HepG2 (cell line): ENCODE measurements at regions not wholly inside any gene's neighbourhood (a gene's known extent, or its start where the extent isn't known, plus 50 kb on each side); places are given as distances from the start of the nearest gene placed in this dataset.

Source experiments
- ATAC-seq: fragments of 200-7000 bp; cut with Tn5 transposase; 3 replicates; pipeline ENCODE4 v1.9.1; 2020; ENCODE audit warnings: mild to moderate bottlenecking, moderate library complexity
- BruUV-seq: library from RNA; stranded (reverse); fragments of 400-500 nt; replicated peaks from 2 replicates; lab custom pipeline; 2021; lab: Mats Ljungman, UMichigan
- CTCF ChIA-PET: fragments of 300-600 bp; formaldehyde crosslinking; extraction: SDS; loops from one replicate; lab custom pipeline; 2021; ENCODE audit warnings: low total read pairs, inconsistent platforms, low intra/inter-chr PET ratio; lab: Yijun Ruan, JAX
- POLR2A ChIA-PET: fragments of 350-600 bp; sonication (Branson Sonifier 250); formaldehyde crosslinking; loops from one replicate; lab custom pipeline; 2020; ENCODE audit warnings: antibody characterized with exemption, inconsistent platforms; lab: Yijun Ruan, JAX
- DNase-seq: peaks from one replicate; pipeline ENCODE4 v3.0.0-alpha.2; 2015; ENCODE audit warnings: low spot score
- FAIRE-seq: peaks from 3 replicates; lab custom pipeline; 2011; peaks lifted over from hg19 to GRCh38; lab: Jason Lieb, UNC
- H2AFZ ChIP-seq: one replicate; pipeline ENCODE4 v1.6.1; 2011; ENCODE audit warnings: low read length, inconsistent platforms
- H3K27ac ChIP-seq: fragments of 300-600 bp; 3 replicates; pipeline ENCODE4 v1.8.0; 2011; ENCODE audit warnings: mixed run types, mild to moderate bottlenecking, mixed read lengths, low read length, inconsistent platforms; ENCODE audit not compliant: insufficient read depth; ENCODE audit errors: extremely low read length
- H3K27me3 ChIP-seq, 2 experiments: fragments of 200-600 bp in 1 of 2; 2 replicates in 1 of 2; 3 replicates in 1 of 2; pipeline versions ENCODE4 v1.6.0 to v1.8.0; 2011; ENCODE audit warnings: low read length in 2 of 2, mild to moderate bottlenecking in 2 of 2, moderate library complexity in 2 of 2, inconsistent platforms in 1 of 2; ENCODE audit not compliant: insufficient read depth in 2 of 2, control insufficient read depth in 1 of 2
- H3K36me3 ChIP-seq, 2 experiments: fragments of 200-600 bp in 1 of 2; replicated peaks in 1 of 2; 2 replicates in 1 of 2; 3 replicates in 1 of 2; pipeline versions ENCODE4 v1.5.1 to v1.8.0; 2011; ENCODE audit warnings: low read length in 2 of 2, inconsistent platforms in 1 of 2; ENCODE audit not compliant: insufficient read depth in 2 of 2, control insufficient read depth in 1 of 2
- H3K4me1 ChIP-seq: 2 replicates; pipeline ENCODE4 v1.5.1; 2012; ENCODE audit warnings: low read length, inconsistent platforms; ENCODE audit not compliant: insufficient read depth
- H3K4me2 ChIP-seq: 2 replicates; pipeline ENCODE4 v1.6.0; 2011; ENCODE audit warnings: low read depth, low read length, inconsistent platforms
- H3K4me3 ChIP-seq, 3 experiments: fragments of 200-600 bp in 1 of 3; sonication (generic), shearing (Covaris generic) in 1 of 3; replicated peaks in 1 of 3; 2 replicates each; pipeline ENCODE4 v1.5.1; 2011 to 2016; ENCODE audit warnings: low read length in 3 of 3, inconsistent platforms in 2 of 3, low read depth in 2 of 3, mild to moderate bottlenecking in 2 of 3, control low read depth in 1 of 3, mixed read lengths in 1 of 3; ENCODE audit not compliant: insufficient read depth in 1 of 3
- H3K79me2 ChIP-seq: one replicate; pipeline ENCODE4 v1.6.1; 2011; ENCODE audit warnings: low read length, inconsistent platforms; ENCODE audit not compliant: insufficient read depth
- H3K9ac ChIP-seq: 2 replicates; pipeline ENCODE4 v1.6.0; 2011; ENCODE audit warnings: mild to moderate bottlenecking, low read depth, low read length, inconsistent platforms; ENCODE audit not compliant: insufficient read depth
- H3K9me3 ChIP-seq: 2 replicates; pipeline ENCODE4 v1.5.1; 2012; ENCODE audit warnings: mild to moderate bottlenecking, low read length
- H4K20me1 ChIP-seq: 2 replicates; pipeline ENCODE4 v1.6.0; 2011; ENCODE audit warnings: inconsistent platforms, mild to moderate bottlenecking, low read length, moderate library complexity; ENCODE audit not compliant: insufficient read depth
- ATF4 ChIP-seq, 2 experiments: fragments of 450-650 bp in 1 of 2; sonication (generic) in 1 of 2; formaldehyde crosslinking; IDR thresholded peaks; 2 replicates each; pipeline versions ENCODE4 v1.5.0 to v1.8.0; 2020 to 2022; ENCODE audit warnings: mild to moderate bottlenecking in 1 of 2, missing genetic modification reagents in 1 of 2
- ELF3 ChIP-seq: IDR thresholded peaks from 2 replicates; pipeline ENCODE4 v1.6.1; 2016; ENCODE audit warnings: missing genetic modification reagents, missing compliant biosample characterization
- FIP1L1 ChIP-seq: fragments of 200-400 bp; formaldehyde crosslinking; IDR thresholded peaks from 2 replicates; pipeline ENCODE4 v1.6.1; 2018; ENCODE audit warnings: low read depth, mild to moderate bottlenecking, low read length, moderate library complexity, borderline replicate concordance; ENCODE audit not compliant: insufficient read depth
- GTF3A ChIP-seq: sonication (generic); formaldehyde crosslinking; conservative IDR thresholded peaks from 2 replicates; pipeline ENCODE4 v1.4.0; 2020; ENCODE audit warnings: mild to moderate bottlenecking, missing genetic modification reagents
- HNRNPLL ChIP-seq: fragments of 200-400 bp; formaldehyde crosslinking; IDR thresholded peaks from 2 replicates; pipeline ENCODE4 v1.6.1; 2017; ENCODE audit warnings: mild to moderate bottlenecking, low read depth, low read length; ENCODE audit not compliant: poor library complexity, severe bottlenecking
- KAT7 ChIP-seq: IDR thresholded peaks from 2 replicates; pipeline ENCODE4 v1.6.1; 2018; ENCODE audit warnings: borderline replicate concordance, missing compliant biosample characterization
- MED1 ChIP-seq: sonication (generic); formaldehyde crosslinking; IDR thresholded peaks from 2 replicates; pipeline ENCODE4 v1.4.0; 2020; ENCODE audit warnings: missing genetic modification reagents
- MZF1 ChIP-seq: sonication (generic); formaldehyde crosslinking; IDR thresholded peaks from 2 replicates; pipeline ENCODE4 v1.8.1; 2023; ENCODE audit warnings: mild to moderate bottlenecking, missing genetic modification reagents, borderline replicate concordance
- PCBP2 ChIP-seq: fragments of 200-400 bp; formaldehyde crosslinking; optimal IDR thresholded peaks from 2 replicates; pipeline ENCODE3; 2018; ENCODE audit warnings: low read length, low read depth; ENCODE audit not compliant: poor library complexity, severe bottlenecking
- RXRA ChIP-seq: sonication (generic); formaldehyde crosslinking; IDR thresholded peaks from 2 replicates; pipeline ENCODE4 v1.5.1; 2020; ENCODE audit warnings: missing genetic modification reagents
- SIN3A ChIP-seq: IDR thresholded peaks from 2 replicates; pipeline ENCODE4 v1.6.1; 2011; ENCODE audit warnings: low read depth, mild to moderate bottlenecking, control low read depth, low read length, borderline replicate concordance
- SIX1 ChIP-seq: sonication (generic); formaldehyde crosslinking; IDR thresholded peaks from 2 replicates; pipeline ENCODE4 v1.4.0; 2020; ENCODE audit warnings: missing genetic modification reagents, borderline replicate concordance
- SMYD3 ChIP-seq: sonication (generic); formaldehyde crosslinking; IDR thresholded peaks from 2 replicates; pipeline ENCODE4 v1.8.1; 2023; ENCODE audit warnings: mild to moderate bottlenecking, missing genetic modification reagents
- TP53 ChIP-seq: sonication (generic); formaldehyde crosslinking; conservative IDR thresholded peaks from 2 replicates; pipeline ENCODE4 v1.4.0; 2020; ENCODE audit warnings: missing genetic modification reagents
- ZC3H13 ChIP-seq: sonication (generic); formaldehyde crosslinking; IDR thresholded peaks from 2 replicates; pipeline ENCODE4 v1.8.1; 2023; ENCODE audit warnings: mild to moderate bottlenecking, missing genetic modification reagents, moderate library complexity
- ZNF33A ChIP-seq: sonication (generic); formaldehyde crosslinking; IDR thresholded peaks from 2 replicates; pipeline ENCODE4 v1.5.1; 2020; ENCODE audit warnings: missing genetic modification reagents, mild to moderate bottlenecking, moderate library complexity, borderline replicate concordance
- ZNF552 ChIP-seq: sonication (generic); formaldehyde crosslinking; IDR thresholded peaks from 2 replicates; pipeline ENCODE4 v1.9.0; 2022; ENCODE audit warnings: missing genetic modification reagents, mild to moderate bottlenecking, borderline replicate concordance
- ZNF563 ChIP-seq: sonication (generic); formaldehyde crosslinking; IDR thresholded peaks from 2 replicates; pipeline ENCODE4 v1.8.0; 2022; ENCODE audit warnings: mild to moderate bottlenecking, moderate library complexity, missing genetic modification reagents
- ZNF629 ChIP-seq: sonication (generic); formaldehyde crosslinking; conservative IDR thresholded peaks from 2 replicates; pipeline ENCODE4 v1.5.0; 2020; ENCODE audit warnings: missing genetic modification reagents
- ZNF879 ChIP-seq: sonication (generic); formaldehyde crosslinking; IDR thresholded peaks from 2 replicates; pipeline ENCODE4 v1.8.1; 2023; ENCODE audit warnings: missing genetic modification reagents
- WGBS: methylation state at CpG from one replicate; pipeline ENCODE4 v1.1.6; 2017; ENCODE audit warnings: low lambda C conversion rate; 5-methylcytosine and 5-hydroxymethylcytosine counted together
- in situ Hi-C: cut with HindIII; loops from 2 replicates; pipeline ENCODE4 v1.10.0; 2017; ENCODE audit warnings: low pct_unique_long_range_greater_than_20kb; ENCODE audit not compliant: extremely low pct_ligation_motif_present
- intact Hi-C: fragments of 100-400 bp; cut with micrococcal nuclease; formaldehyde crosslinking; loops from one replicate; pipeline ENCODE4 v1.10.0; 2022; ENCODE audit not compliant: unreplicated experiment

GRCh38 chr6:156080371-156080770 lies 624.7 kb upstream of the NOX3 start:
- Histone ChIP-seq H2AFZ (no peak overlapping the region), H3K9me3 (no peaks in the 10 kb centered on the region), H3K27ac (no peak overlapping the region), H3K27me3 (no peaks in the 10 kb centered on the region), H3K9ac (no peak overlapping the region), H3K4me2 (no peak overlapping the region), H4K20me1 (no peaks in the 10 kb centered on the region), H3K4me1 (no peaks in the 10 kb centered on the region), H3K79me2 (no peaks in the 10 kb centered on the region), H3K36me3 (no peaks in the 10 kb centered on the region), H3K4me3 (no peak overlapping the region)
- ChIA-PET POLR2A (no interaction called here), CTCF (no interaction called here)
- DNase-seq = no peak
- 7% methylated on average over 1 of the region's 1 CpG for WGBS
- in situ Hi-C loops (no loop called here), intact Hi-C loops (no loop called here)
- no peak for FAIRE-seq
- TF ChIP-seq FIP1L1 = no peak
- TF ChIP-seq MZF1 (CRISPR knock-in tag) = no peak
- TF ChIP-seq ZNF629 = no peak
- no peak for TF ChIP-seq TP53
- no peak for TF ChIP-seq GTF3A
- no peak for TF ChIP-seq ZNF879 (CRISPR knock-in tag)
- no peak for TF ChIP-seq ZNF33A (CRISPR knock-in tag)
- TF ChIP-seq MED1 = no peak
- no peak for TF ChIP-seq ELF3 (CRISPR knock-in tag)
- TF ChIP-seq ATF4 (CRISPR knock-in tag; IDR thresholded peaks at IDR 0.05) = no peak
- TF ChIP-seq SIX1 (CRISPR knock-in tag) = no peak
- no peak for TF ChIP-seq PCBP2
- no peak for TF ChIP-seq HNRNPLL
- TF ChIP-seq SIN3A = no peak
- TF ChIP-seq SMYD3 (CRISPR knock-in tag) = no peak
- TF ChIP-seq ZNF563 (CRISPR knock-in tag) = no peak
- TF ChIP-seq KAT7 = no peak
- TF ChIP-seq ZNF552 (CRISPR knock-in tag) = no peak
- TF ChIP-seq ZC3H13 (CRISPR knock-in tag) = no peak
- TF ChIP-seq RXRA = no peak
- no TSS peak for BruUV-seq
- no peak for ATAC-seq
